Natural killer cell (primary cell): ENCODE measurements at regions not wholly inside any gene's neighbourhood (a gene's known extent, or its start where the extent isn't known, plus 50 kb on each side); places are given as distances from the start of the nearest gene placed in this dataset.

Experiments used
- ATAC-seq, 3 donors: fragments of 150-1000 bp in 2 of 3; fragments of 200-7000 bp in 1 of 3; cut with Tn5 transposase; 1 replicate in 1 of 3; 2 replicates in 2 of 3; pipeline ENCODE4 v1.10.0; 2021; ENCODE audit warnings: mild to moderate bottlenecking in 2 of 3, moderate library complexity in 2 of 3
- DNase-seq, 2 donors: peaks; one replicate each; pipeline versions ENCODE4 v3.0.0 to v3.0.0-alpha.2; 2013 to 2021; ENCODE audit warnings: mixed read lengths in 1 of 2
- H3K27ac ChIP-seq: one replicate; pipeline ENCODE4 v1.5.1; 2013; ENCODE audit warnings: mild to moderate bottlenecking, low read length
- H3K27me3 ChIP-seq: one replicate; pipeline ENCODE4 v1.6.1; 2013; ENCODE audit warnings: low read length; ENCODE audit not compliant: control insufficient read depth, insufficient read depth
- H3K36me3 ChIP-seq: one replicate; pipeline ENCODE4 v1.6.1; 2013; ENCODE audit warnings: low read length; ENCODE audit not compliant: control insufficient read depth, insufficient read depth
- H3K4me1 ChIP-seq: one replicate; pipeline ENCODE4 v1.6.1; 2013; ENCODE audit warnings: low read length; ENCODE audit not compliant: control insufficient read depth, insufficient read depth
- H3K4me3 ChIP-seq: one replicate; pipeline ENCODE4 v1.5.1; 2013; ENCODE audit warnings: low read length
- H3K9me3 ChIP-seq: one replicate; pipeline ENCODE4 v1.6.1; 2013; ENCODE audit warnings: low read length; ENCODE audit not compliant: control insufficient read depth, insufficient read depth
- H3K27ac Mint-ChIP-seq, 2 donors: one replicate each; pipeline ENCODE4 v1.8.0; 2022; ENCODE audit warnings: mild to moderate bottlenecking in 2 of 2, mixed read lengths in 2 of 2, moderate library complexity in 1 of 2
- H3K27me3 Mint-ChIP-seq, 2 donors: one replicate each; pipeline ENCODE4 v1.8.0; 2022; ENCODE audit warnings: low read depth in 2 of 2, mixed read lengths in 2 of 2
- H3K36me3 Mint-ChIP-seq: one replicate; pipeline ENCODE4 v1.8.0; 2022; ENCODE audit warnings: mixed read lengths
- H3K4me1 Mint-ChIP-seq, 2 donors: one replicate each; pipeline ENCODE4 v1.8.0; 2022; ENCODE audit warnings: mixed read lengths in 2 of 2
- H3K4me3 Mint-ChIP-seq: one replicate; pipeline ENCODE4 v1.8.0; 2022; ENCODE audit warnings: mild to moderate bottlenecking, moderate library complexity, mixed read lengths
- H3K9me3 Mint-ChIP-seq, 2 donors: one replicate each; pipeline ENCODE4 v1.8.0; 2022; ENCODE audit warnings: mixed read lengths in 2 of 2
- CTCF ChIP-seq: fragments of 200-600 bp; IDR thresholded peaks from one replicate; pipeline ENCODE4 v1.8.0; 2022; ENCODE audit warnings: antibody characterized with exemption
- WGBS: methylation state at CpG from one replicate; pipeline ENCODE4 v1.1.7; 2013; ENCODE audit warnings: missing lambda C conversion rate; ENCODE audit not compliant: insufficient coverage; 5-methylcytosine and 5-hydroxymethylcytosine counted together
- intact Hi-C: fragments of 100-400 bp; cut with micrococcal nuclease; formaldehyde crosslinking; loops from one replicate; pipeline ENCODE4 v1.14.2; 2022

- Mint-ChIP-seq H3K27me3 (peaks cover 6 to 7% of the 10 kb centered on the region in 2 donors), H3K27ac (no peak overlapping the region), H3K4me1 (no peaks in the 10 kb centered on the region), H3K36me3 (no peaks in the 10 kb centered on the region), H3K9me3 (no peaks in the 10 kb centered on the region), H3K4me3 (no peak overlapping the region)
- H3K27ac ChIP-seq, result no peak overlapping the region
- no peak for TF ChIP-seq CTCF
- DNase-seq (no peak), ATAC-seq (no peak)
- no peaks in the 10 kb centered on the region for H3K27me3 ChIP-seq
- no peaks in the 10 kb centered on the region for H3K9me3 ChIP-seq
- no peak overlapping the region for H3K4me3 ChIP-seq
- intact Hi-C loops, result no loop called here
- H3K36me3 ChIP-seq, result no peaks in the 10 kb centered on the region
- no peaks in the 10 kb centered on the region for H3K4me1 ChIP-seq
- 24% methylated on average over 3 of the region's 4 CpGs for WGBS
Observed at GRCh38 chr20:56800088-56800487, 171.0 kb downstream of the TFAP2C start.

GRCh38 chr20:56801971-56802755, 173.1 kb downstream of the TFAP2C start:
- H3K4me3 Mint-ChIP-seq, result no peak overlapping the region
- H3K9me3 ChIP-seq, result no peaks in the 10 kb centered on the region
- intact Hi-C loops, result no loop called here

GRCh38 chr20:56802805-56803204, 173.7 kb downstream of the TFAP2C start:
- H3K36me3 ChIP-seq, result no peaks in the 10 kb centered on the region
- ATAC-seq (no peak), DNase-seq (no peak)
- no peak overlapping the region for H3K27ac Mint-ChIP-seq
- H3K36me3 Mint-ChIP-seq, result no peaks in the 10 kb centered on the region
- H3K27ac ChIP-seq, result no peak overlapping the region
- no peaks in the 10 kb centered on the region for H3K9me3 ChIP-seq
- no peaks in the 10 kb centered on the region for H3K4me1 Mint-ChIP-seq
- 89% methylated on average over 20 of the region's 20 CpGs for WGBS
- intact Hi-C loops, result no loop called here
- no peaks in the 10 kb centered on the region for H3K9me3 Mint-ChIP-seq
- H3K27me3 ChIP-seq, result no peaks in the 10 kb centered on the region
- no peaks in the 10 kb centered on the region for H3K4me1 ChIP-seq
- no peak overlapping the region for H3K4me3 ChIP-seq
- peaks cover 6 to 10% of the 10 kb centered on the region in 2 donors for H3K27me3 Mint-ChIP-seq
- TF ChIP-seq CTCF, result no peak
- no peak overlapping the region for H3K4me3 Mint-ChIP-seq

More at GRCh38 chr20:56801971-56802755, 173.1 kb downstream of the TFAP2C start:
- H3K27ac ChIP-seq, result no peak overlapping the region
- no peaks in the 10 kb centered on the region for H3K4me1 ChIP-seq
- H3K36me3 Mint-ChIP-seq, result no peaks in the 10 kb centered on the region
- H3K27ac Mint-ChIP-seq, result no peak overlapping the region
- WGBS, result 80% methylated on average over 19 of the region's 19 CpGs
- no peaks in the 10 kb centered on the region for H3K27me3 ChIP-seq
- TF ChIP-seq CTCF, result no peak
- no peaks in the 10 kb centered on the region for H3K9me3 Mint-ChIP-seq
- DNase-seq (no peak), ATAC-seq (no peak)
- H3K4me1 Mint-ChIP-seq, result no peaks in the 10 kb centered on the region
- peaks cover 3 to 6% of the 10 kb centered on the region in 2 donors for H3K27me3 Mint-ChIP-seq
- H3K36me3 ChIP-seq, result no peaks in the 10 kb centered on the region
- no peak overlapping the region for H3K4me3 ChIP-seq

- H3K4me3 Mint-ChIP-seq, result no peak overlapping the region
- H3K4me1 Mint-ChIP-seq, result no peaks in the 10 kb centered on the region
- no peaks in the 10 kb centered on the region for H3K36me3 Mint-ChIP-seq
- no peaks in the 10 kb centered on the region for H3K9me3 Mint-ChIP-seq
- Histone ChIP-seq H3K27me3 (no peaks in the 10 kb centered on the region), H3K9me3 (no peaks in the 10 kb centered on the region), H3K27ac (no peak overlapping the region), H3K4me3 (no peak overlapping the region), H3K4me1 (no peaks in the 10 kb centered on the region), H3K36me3 (no peaks in the 10 kb centered on the region)
- intact Hi-C loops, result no loop called here
- ATAC-seq, result peak in 1 of 3 donors; percentile 11
- TF ChIP-seq CTCF, result no peak
- no peak for DNase-seq
- peaks cover 5 to 24% of the 10 kb centered on the region in 2 donors for H3K27me3 Mint-ChIP-seq
- H3K27ac Mint-ChIP-seq, result no peak overlapping the region
- WGBS, result 75% methylated on average over 4 of the region's 4 CpGs
Observed at GRCh38 chr20:56805313-56805712, 176.2 kb downstream of the TFAP2C start.
